Suppressor macrophage treated with lipopolysaccharide for 4 hours (primary cell): ENCODE measurements at regions not wholly inside any gene's neighbourhood (a gene's known extent, or its start where the extent isn't known, plus 50 kb on each side); places are given as distances from the start of the nearest gene placed in this dataset.

ENCODE experiments used
- DNase-seq: peaks from one replicate; pipeline ENCODE4 v3.0.0-alpha.2; 2020

DNA sequence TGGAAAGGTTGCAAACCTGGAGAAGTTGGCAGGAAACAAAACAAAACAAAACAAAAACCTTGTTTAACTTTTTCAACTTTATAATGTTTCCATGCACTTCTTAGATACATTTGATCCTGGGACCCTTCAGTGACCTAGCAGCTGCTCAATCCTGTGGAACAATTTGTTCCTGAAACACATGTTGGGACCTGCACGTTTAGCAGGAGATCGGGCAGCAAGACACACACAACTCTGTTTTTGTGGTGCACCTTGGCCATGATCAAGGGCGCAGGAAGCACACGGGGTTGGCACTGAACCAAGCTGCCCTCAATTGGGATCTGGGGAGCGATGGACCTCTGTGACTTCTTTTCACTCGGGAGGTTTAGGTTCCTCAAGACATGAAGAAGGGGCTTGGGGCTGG is 268.7 kb downstream of the LOXHD1 start:
- DNase-seq, result no peak

GRCh38 chr18:46392576-46392975 is 264.4 kb downstream of the LOXHD1 start:
- no peak for DNase-seq

DNA sequence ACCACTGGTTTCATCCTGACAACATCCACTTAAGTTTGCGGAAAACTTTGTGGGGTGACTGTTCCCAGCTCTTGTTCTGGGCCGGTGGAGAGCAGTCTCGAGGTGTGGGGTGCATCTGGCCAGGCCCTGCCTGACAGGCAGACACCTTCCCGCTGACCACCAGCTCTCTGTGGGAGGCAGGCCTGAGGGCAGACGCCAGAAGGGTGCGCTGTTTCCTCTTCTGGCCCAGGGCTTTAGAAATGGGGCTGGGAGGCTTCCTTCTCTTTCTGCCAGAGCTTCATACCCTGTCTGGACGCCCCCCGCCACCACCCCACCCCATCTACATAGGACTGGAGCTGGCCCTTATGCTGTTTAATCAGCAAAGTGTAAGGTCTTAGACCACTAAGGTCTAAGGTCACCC is 263.8 kb downstream of the LOXHD1 start:
- DNase-seq, result no peak

DNA sequence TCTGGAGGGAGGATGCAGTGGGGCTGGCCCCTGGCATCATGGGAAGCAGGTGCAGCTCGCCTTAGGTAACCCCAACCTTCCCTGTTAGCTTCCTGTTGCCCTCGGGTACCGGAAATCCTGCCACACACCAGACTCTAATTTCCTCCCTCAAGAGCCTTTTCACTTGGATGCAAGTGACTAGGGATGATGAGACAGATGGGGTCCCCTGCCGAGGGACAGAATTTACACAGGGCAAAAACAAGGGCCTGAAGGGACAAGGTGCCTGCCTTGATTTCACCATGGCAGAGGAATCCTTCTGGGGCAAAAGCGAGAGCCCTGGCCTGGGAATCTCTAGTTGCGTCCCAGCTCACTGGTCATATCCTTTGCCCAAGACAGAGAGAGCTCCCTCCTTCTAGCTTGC is 263.1 kb downstream of the LOXHD1 start:
- DNase-seq, result no peak

- no peak for DNase-seq
Observed at GRCh38 chr18:46395795-46396194, 261.2 kb downstream of the LOXHD1 start.

GRCh38 chr18:46397174-46397573 is 259.8 kb downstream of the LOXHD1 start:
- no peak for DNase-seq

DNA sequence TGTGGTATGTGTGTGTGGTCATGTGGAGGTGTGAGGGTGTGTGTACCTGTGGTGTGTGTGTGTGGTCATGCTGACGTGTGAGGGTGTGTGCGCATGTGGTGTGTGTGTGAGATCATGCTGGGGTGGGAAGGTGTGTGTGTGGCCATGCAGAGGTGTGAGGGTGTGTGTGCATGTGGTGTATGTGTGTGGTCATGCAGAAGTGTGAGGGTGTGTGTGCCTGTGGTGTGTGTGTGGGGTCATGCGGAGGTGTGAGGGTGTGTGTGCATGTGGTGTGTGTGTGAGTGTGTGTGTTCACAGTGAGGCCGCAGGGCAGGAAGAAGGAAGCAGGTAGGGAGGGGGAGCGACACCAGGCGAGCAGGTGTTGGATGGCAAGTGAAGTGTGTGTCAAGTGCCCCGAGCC is 259.0 kb downstream of the LOXHD1 start:
- no peak for DNase-seq

GRCh38 chr18:46398625-46399024 is 258.4 kb downstream of the LOXHD1 start:
- no peak for DNase-seq

DNA sequence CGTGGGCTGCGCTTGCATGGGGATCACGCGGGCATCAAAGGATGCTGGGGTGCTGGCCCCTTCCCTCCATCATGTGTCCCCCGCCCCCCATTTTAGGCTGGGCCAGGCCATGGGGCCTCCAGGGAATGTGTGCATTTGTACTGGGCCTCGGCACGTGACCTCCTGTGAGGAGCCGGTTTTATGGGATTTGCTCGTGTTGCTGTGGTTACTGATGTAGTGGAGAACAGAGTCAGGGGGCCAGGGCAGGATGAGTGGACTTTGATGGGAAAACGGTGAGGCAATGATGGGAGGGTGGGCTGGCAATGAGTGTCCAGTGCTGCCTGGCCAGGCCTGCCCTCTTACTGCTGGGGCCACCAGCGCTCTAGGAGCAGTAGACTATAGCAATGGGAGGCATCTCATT is 257.7 kb downstream of the LOXHD1 start:
- no peak for DNase-seq

GRCh38 chr18:46400449-46400848 is 256.6 kb downstream of the LOXHD1 start:
- DNase-seq, result no peak

- DNase-seq, result no peak
Observed at GRCh38 chr18:46401486-46402070, 255.4 kb downstream of the LOXHD1 start.

- no peak for DNase-seq
Observed at GRCh38 chr18:46402396-46402795, 254.6 kb downstream of the LOXHD1 start.

- DNase-seq, result no peak
Observed at GRCh38 chr18:46402945-46403344, 254.1 kb downstream of the LOXHD1 start.

DNA sequence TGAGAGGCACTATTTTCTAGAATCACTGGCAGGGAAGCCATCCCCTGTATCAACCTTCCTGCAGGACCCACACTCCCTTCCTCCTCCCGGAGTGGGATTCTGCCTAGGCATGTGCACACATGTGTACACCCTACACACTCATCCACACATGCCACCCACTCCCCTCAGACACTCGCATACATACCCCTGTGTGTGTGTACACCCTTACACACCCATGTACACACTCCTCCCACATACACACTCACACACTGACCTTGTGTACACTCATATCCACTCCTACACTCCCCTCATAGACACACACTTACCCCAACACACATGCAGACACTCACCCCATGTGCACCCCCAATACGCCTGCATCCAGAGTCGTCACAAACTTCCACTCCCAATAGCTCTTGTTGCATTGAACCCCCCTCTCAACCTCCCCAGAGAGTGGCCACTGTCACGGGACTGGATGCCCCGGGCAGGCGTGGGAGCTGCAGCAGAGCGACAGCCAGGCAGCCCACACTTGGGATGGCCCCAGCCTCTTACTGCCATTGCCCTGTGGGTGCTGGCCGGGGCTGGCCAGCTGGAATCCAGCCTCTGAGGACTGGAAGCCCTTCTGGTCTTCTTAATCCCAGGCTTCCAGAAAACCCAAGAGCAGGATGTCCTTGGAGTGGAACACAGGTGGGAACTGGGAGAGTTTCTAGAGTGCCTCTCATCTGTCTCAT is 251.0 kb downstream of the LOXHD1 start:
- no peak for DNase-seq

DNA sequence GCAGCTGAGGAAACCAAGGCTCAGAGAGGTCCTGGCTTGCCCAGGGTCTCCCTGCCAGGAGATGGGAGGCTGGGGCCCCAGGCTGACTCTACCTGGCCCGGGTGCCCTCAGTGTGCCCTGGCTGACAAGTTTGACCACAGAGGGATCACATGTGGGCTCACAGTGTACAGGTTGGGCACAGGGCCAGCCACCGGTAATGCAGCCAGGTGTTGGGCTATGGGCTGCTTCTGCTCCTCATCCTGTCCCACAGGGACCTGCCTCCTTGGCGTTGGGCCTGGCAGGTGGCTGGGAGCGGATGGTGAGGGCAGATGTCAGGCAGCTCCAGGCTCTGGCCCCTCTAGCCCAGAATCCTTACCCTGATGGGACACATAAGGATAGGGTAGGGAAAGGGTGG is 250.5 kb downstream of the LOXHD1 start:
- no peak for DNase-seq

GRCh38 chr18:46407486-46408166 is 249.4 kb downstream of the LOXHD1 start:
- DNase-seq, result peak; percentile 12

DNA sequence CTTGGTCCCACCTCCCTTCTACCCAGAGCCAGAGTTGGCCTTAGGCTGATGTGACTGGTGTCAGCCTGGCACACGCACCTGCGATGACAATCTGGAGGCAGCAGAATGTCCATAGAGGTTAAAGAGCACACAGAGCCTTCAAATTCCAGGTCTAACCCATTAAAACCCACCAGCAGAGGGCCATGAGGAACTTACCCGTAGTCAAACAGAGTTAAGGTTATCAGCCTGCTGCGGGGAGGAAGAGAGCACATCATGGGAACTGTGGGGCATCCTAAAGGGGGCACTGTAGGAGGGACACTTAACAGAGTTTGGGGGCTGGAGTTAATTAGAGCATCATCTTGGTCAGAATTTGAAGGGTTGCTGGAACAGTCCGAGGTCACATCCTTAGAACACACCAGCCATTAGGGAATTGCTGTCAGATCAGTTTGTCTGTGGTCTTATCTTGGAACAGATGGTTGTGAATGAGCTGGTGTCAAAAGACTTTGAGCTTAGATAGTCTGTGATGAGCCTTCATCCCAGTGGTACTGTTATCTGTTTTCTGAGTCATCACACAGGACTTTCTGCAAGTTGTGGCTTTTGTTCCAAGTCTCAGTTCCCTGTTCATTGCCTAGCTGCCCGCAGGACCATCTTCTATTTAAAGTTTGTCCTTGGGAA is 248.6 kb downstream of the LOXHD1 start:
- DNase-seq, result no peak

GRCh38 chr18:46411191-46411828 is 245.7 kb downstream of the LOXHD1 start:
- no peak for DNase-seq

GRCh38 chr18:46411867-46412690 is 244.9 kb downstream of the LOXHD1 start:
- DNase-seq, result no peak

GRCh38 chr18:46412916-46413315 is 244.1 kb downstream of the LOXHD1 start:
- no peak for DNase-seq

GRCh38 chr18:46413684-46414083 is 243.3 kb downstream of the LOXHD1 start:
- no peak for DNase-seq

- DNase-seq, result no peak
Observed at GRCh38 chr18:46414863-46415262, 242.2 kb downstream of the LOXHD1 start.
